ENCODE measurements at regions not wholly inside any gene's neighbourhood (a gene's known extent, or its start where the extent isn't known, plus 50 kb on each side); places are given as distances from the start of the nearest gene placed in this dataset.

DNA sequence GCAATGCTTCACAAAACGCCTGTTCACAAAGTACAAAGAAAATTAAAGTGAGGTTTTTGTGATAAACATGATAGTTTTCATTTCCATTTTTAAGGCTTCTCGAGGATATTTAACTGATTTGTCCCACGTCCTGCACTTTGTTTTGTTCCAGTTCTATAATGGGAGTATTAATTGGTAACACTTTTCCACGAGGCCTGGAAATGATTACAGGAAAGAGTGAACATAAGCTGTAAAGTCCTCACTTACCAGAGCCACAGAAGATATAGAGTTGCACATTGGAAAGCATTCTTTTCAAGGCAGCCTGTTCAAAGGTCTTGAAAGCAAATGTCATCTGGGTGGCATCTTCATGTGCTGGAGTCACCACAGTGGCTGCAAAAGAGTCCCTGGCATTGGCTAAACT is 1236.6 kb downstream of the BCL11B start:
- TF ChIP-seq, protein P1, sequence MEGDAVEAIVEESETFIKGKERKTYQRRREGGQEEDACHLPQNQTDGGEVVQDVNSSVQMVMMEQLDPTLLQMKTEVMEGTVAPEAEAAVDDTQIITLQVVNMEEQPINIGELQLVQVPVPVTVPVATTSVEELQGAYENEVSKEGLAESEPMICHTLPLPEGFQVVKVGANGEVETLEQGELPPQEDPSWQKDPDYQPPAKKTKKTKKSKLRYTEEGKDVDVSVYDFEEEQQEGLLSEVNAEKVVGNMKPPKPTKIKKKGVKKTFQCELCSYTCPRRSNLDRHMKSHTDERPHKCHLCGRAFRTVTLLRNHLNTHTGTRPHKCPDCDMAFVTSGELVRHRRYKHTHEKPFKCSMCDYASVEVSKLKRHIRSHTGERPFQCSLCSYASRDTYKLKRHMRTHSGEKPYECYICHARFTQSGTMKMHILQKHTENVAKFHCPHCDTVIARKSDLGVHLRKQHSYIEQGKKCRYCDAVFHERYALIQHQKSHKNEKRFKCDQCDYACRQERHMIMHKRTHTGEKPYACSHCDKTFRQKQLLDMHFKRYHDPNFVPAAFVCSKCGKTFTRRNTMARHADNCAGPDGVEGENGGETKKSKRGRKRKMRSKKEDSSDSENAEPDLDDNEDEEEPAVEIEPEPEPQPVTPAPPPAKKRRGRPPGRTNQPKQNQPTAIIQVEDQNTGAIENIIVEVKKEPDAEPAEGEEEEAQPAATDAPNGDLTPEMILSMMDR (IDR thresholded peaks at IDR 0.05; ENCODE audit: insufficient read depth, low read length): no peak
- TF ChIP-seq POLR2AphosphoS5 (IDR thresholded peaks at IDR 0.05; ENCODE audit: low read depth): no peak
